AG10803 (cell line): ENCODE measurements at regions not wholly inside any gene's neighbourhood (a gene's known extent, or its start where the extent isn't known, plus 50 kb on each side); places are given as distances from the start of the nearest gene placed in this dataset.

Experiments used
- DNase-seq: peaks from one replicate; pipeline ENCODE4 v3.0.0; 2010; ENCODE audit warnings: low read depth
- H3K4me3 ChIP-seq: 2 replicates; pipeline ENCODE4 v1.5.1; 2011; ENCODE audit warnings: mild to moderate bottlenecking, low read length, control low read depth
- CTCF ChIP-seq: conservative IDR thresholded peaks from 2 replicates; pipeline ENCODE4 v1.5.1; 2011; ENCODE audit warnings: mild to moderate bottlenecking, low read length, control low read depth, inconsistent platforms

GRCh38 chr5:93250424-93250823 is 330.6 kb downstream of the NR2F1-AS1 start:
- TF ChIP-seq CTCF, result no peak
- no peak for DNase-seq
- no peak overlapping the region for H3K4me3 ChIP-seq

GRCh38 chr5:93249651-93250289 is 331.2 kb downstream of the NR2F1-AS1 start:
- H3K4me3 ChIP-seq, result no peak overlapping the region
- TF ChIP-seq CTCF, result no peak

GRCh38 chr5:93247105-93247504 is 333.9 kb downstream of the NR2F1-AS1 start:
- no peak overlapping the region for H3K4me3 ChIP-seq
- no peak for TF ChIP-seq CTCF
- no peak for DNase-seq

More at GRCh38 chr5:93249651-93250289, 331.2 kb downstream of the NR2F1-AS1 start:
- no peak for DNase-seq

GRCh38 chr5:93246090-93246855 is 334.7 kb downstream of the NR2F1-AS1 start:
- DNase-seq, result peak; percentile 63
- H3K4me3 ChIP-seq, result no peak overlapping the region
- TF ChIP-seq CTCF, result no peak

GRCh38 chr5:93245226-93245625 is 335.8 kb downstream of the NR2F1-AS1 start:
- DNase-seq, result no peak
- TF ChIP-seq CTCF, result no peak
- no peak overlapping the region for H3K4me3 ChIP-seq

GRCh38 chr5:93243481-93243880 is 337.5 kb downstream of the NR2F1-AS1 start:
- DNase-seq, result no peak
- no peak overlapping the region for H3K4me3 ChIP-seq
- TF ChIP-seq CTCF, result no peak

- no peak for DNase-seq
- TF ChIP-seq CTCF, result no peak
- H3K4me3 ChIP-seq, result no peak overlapping the region
Observed at GRCh38 chr5:93240228-93240834, 340.7 kb downstream of the NR2F1-AS1 start.
